Sigmoid colon (tissue), 6 donors: ENCODE measurements at regions not wholly inside any gene's neighbourhood (a gene's known extent, or its start where the extent isn't known, plus 50 kb on each side); places are given as distances from the start of the nearest gene placed in this dataset.

Experiments
- DNase-seq: peaks from one replicate; pipeline ENCODE4 v3.0.0-alpha.2; 2019
- H3K27ac ChIP-seq, 4 donors: fragments of 200-600 bp; sonication (generic); one replicate each; pipeline ENCODE4 v1.5.1; 2016 to 2019; ENCODE audit warnings: mild to moderate bottlenecking in 1 of 4
- H3K27me3 ChIP-seq, 3 donors: fragments of 200-600 bp; sonication (generic); one replicate each; pipeline ENCODE4 v1.5.1; 2019; ENCODE audit warnings: mild to moderate bottlenecking in 1 of 3
- H3K36me3 ChIP-seq, 4 donors: fragments of 200-600 bp; sonication (generic); one replicate each; pipeline ENCODE4 v1.5.1; 2016 to 2019
- H3K4me1 ChIP-seq, 4 donors: fragments of 200-600 bp; sonication (generic); one replicate each; pipeline ENCODE4 v1.5.1; 2017 to 2019
- H3K4me3 ChIP-seq, 4 donors: fragments of 200-600 bp; sonication (generic); one replicate each; pipeline ENCODE4 v1.5.1; 2017 to 2019; ENCODE audit warnings: mild to moderate bottlenecking in 2 of 4, moderate library complexity in 1 of 4
- H3K9me3 ChIP-seq, 4 donors: fragments of 200-600 bp in 3 of 4; sonication (generic) in 3 of 4; one replicate each; pipeline versions ENCODE4 v1.5.1 to v1.6.1; 2013 to 2019
- CTCF ChIP-seq, 4 experiments: fragments of 450-650 bp in 3 of 4; fragments of 200-600 bp in 1 of 4; IDR thresholded peaks; one replicate each; pipeline ENCODE4 v1.5.1; 2016 to 2019; ENCODE audit warnings: antibody characterized with exemption in 4 of 4, mild to moderate bottlenecking in 3 of 4, moderate library complexity in 2 of 4
- EP300 ChIP-seq, 4 donors: sonication (generic); formaldehyde crosslinking; IDR thresholded peaks; one replicate each; pipeline ENCODE4 v1.6.1; 2017; ENCODE audit warnings: antibody characterized with exemption in 4 of 4
- POLR2A ChIP-seq, 2 donors: fragments of 450-650 bp; IDR thresholded peaks; one replicate each; pipeline ENCODE4 v1.6.1; 2016; ENCODE audit warnings: antibody characterized with exemption in 2 of 2, mild to moderate bottlenecking in 2 of 2, moderate library complexity in 2 of 2
- POLR2AphosphoS5 ChIP-seq, 4 donors: sonication (generic); formaldehyde crosslinking; IDR thresholded peaks; one replicate each; pipeline ENCODE4 v1.6.1; 2017; ENCODE audit warnings: antibody characterized with exemption in 4 of 4
- WGBS, 2 donors: extraction: QIAGEN DNeasy Blood & Tissue Kit; methylation state at CpG; one replicate each; pipeline ENCODE4 v1.1.7; 2013; 5-methylcytosine and 5-hydroxymethylcytosine counted together
- intact Hi-C: fragments of 100-400 bp; cut with DNase I; formaldehyde crosslinking; loops from one replicate; pipeline ENCODE4 v1.15.1; 2023
- donor health status: healthy with polysubstance abuse.
- donor health status: healthy.

GRCh38 chr5:117055517-117055916 is 480.9 kb upstream of the SEMA6A start:
- H3K27me3 ChIP-seq, result no peaks in the 10 kb centered on the region
- intact Hi-C loops, result loop anchor here (10.0 kb wide), 2 partner anchors 379 to 481 kb away; partner anchors contain the start of gene SEMA6A
- peak overlapping the region in 2 of 4 donors; percentile 15 to 37 for H3K27ac ChIP-seq
- no peaks in the 10 kb centered on the region for H3K36me3 ChIP-seq
- TF ChIP-seq POLR2AphosphoS5 (IDR thresholded peaks at IDR 0.05) (no peak), CTCF (IDR thresholded peaks at IDR 0.05) (no peak), EP300 (IDR thresholded peaks at IDR 0.05) (no peak), POLR2A (IDR thresholded peaks at IDR 0.05) (no peak)
- no peaks in the 10 kb centered on the region for H3K9me3 ChIP-seq
- DNase-seq, result no peak
- H3K4me3 ChIP-seq, result no peak overlapping the region
- H3K4me1 ChIP-seq, result peaks cover 0 to 31% (median 21%) of the 10 kb centered on the region in 4 donors
- WGBS, 2 donors, result 83 to 88% methylated on average over 2 of the region's 2 CpGs

- WGBS, 2 donors, result 28 to 59% methylated on average over 4 of the region's 4 CpGs
- peaks cover 0 to 25% (median 18%) of the 10 kb centered on the region in 4 donors for H3K4me1 ChIP-seq
- H3K27ac ChIP-seq, result peak overlapping the region in 3 of 4 donors; percentile 15 to 37 (median 26)
- no peaks in the 10 kb centered on the region for H3K36me3 ChIP-seq
- intact Hi-C loops, result loop anchor here (10.0 kb wide), 2 partner anchors 380 to 480 kb away; partner anchors contain the start of gene SEMA6A
- no peak for DNase-seq
- TF ChIP-seq POLR2AphosphoS5 (IDR thresholded peaks at IDR 0.05), result peak; percentile 26 to 77 (median 56)
- no peak for TF ChIP-seq POLR2A (IDR thresholded peaks at IDR 0.05)
- no peak for TF ChIP-seq CTCF (IDR thresholded peaks at IDR 0.05)
- TF ChIP-seq EP300 (IDR thresholded peaks at IDR 0.05), result no peak
- no peaks in the 10 kb centered on the region for H3K9me3 ChIP-seq
- no peaks in the 10 kb centered on the region for H3K27me3 ChIP-seq
- H3K4me3 ChIP-seq, result no peak overlapping the region
Observed at GRCh38 chr5:117054911-117055310, 480.3 kb upstream of the SEMA6A start.

- DNase-seq, result no peak
- 22 to 48% methylated on average over 1 of the region's 1 CpG for WGBS, 2 donors
- TF ChIP-seq POLR2A (IDR thresholded peaks at IDR 0.05), result no peak
- no peak for TF ChIP-seq POLR2AphosphoS5 (IDR thresholded peaks at IDR 0.05)
- TF ChIP-seq EP300 (IDR thresholded peaks at IDR 0.05), result no peak
- no peak for TF ChIP-seq CTCF (IDR thresholded peaks at IDR 0.05)
- Histone ChIP-seq H3K4me3 (no peak overlapping the region), H3K27ac (peak overlapping the region in 3 of 4 donors; percentile 1 to 37 (median 26)), H3K27me3 (no peaks in the 10 kb centered on the region), H3K36me3 (no peaks in the 10 kb centered on the region), H3K4me1 (peaks cover 0 to 21% (median 16%) of the 10 kb centered on the region in 4 donors), H3K9me3 (no peaks in the 10 kb centered on the region)
- intact Hi-C loops, result loop anchor here (10.0 kb wide), 2 partner anchors 381 to 479 kb away; partner anchors contain the start of gene SEMA6A
Observed at GRCh38 chr5:117054141-117054540, 479.5 kb upstream of the SEMA6A start.

GRCh38 chr5:117041926-117042595 is 467.4 kb upstream of the SEMA6A start:
- intact Hi-C loops, result no loop called here
- 73 to 74% methylated on average over 6 of the region's 6 CpGs for WGBS, 2 donors
- TF ChIP-seq CTCF (IDR thresholded peaks at IDR 0.05) (no peak), POLR2A (IDR thresholded peaks at IDR 0.05) (no peak), POLR2AphosphoS5 (IDR thresholded peaks at IDR 0.05) (no peak), EP300 (IDR thresholded peaks at IDR 0.05) (no peak)

More at GRCh38 chr5:117041926-117042595, 467.4 kb upstream of the SEMA6A start:
- H3K9me3 ChIP-seq, result no peaks in the 10 kb centered on the region
- H3K27ac ChIP-seq, result no peak overlapping the region
- no peak overlapping the region for H3K4me3 ChIP-seq
- no peaks in the 10 kb centered on the region for H3K36me3 ChIP-seq
- H3K4me1 ChIP-seq, result no peaks in the 10 kb centered on the region
- no peak for DNase-seq
- no peaks in the 10 kb centered on the region for H3K27me3 ChIP-seq
